HFFc6 (cell line): ENCODE measurements at regions not wholly inside any gene's neighbourhood (a gene's known extent, or its start where the extent isn't known, plus 50 kb on each side); places are given as distances from the start of the nearest gene placed in this dataset.
"Not testable (repeated sequence)": the region's sequence is repeated elsewhere in the genome, so short reads cannot be mapped to it uniquely, and the experiment has no call there.

Experiments used
- DNase-seq: peaks from one replicate; pipeline ENCODE4 v3.0.0-alpha.2; 2018
- H3K27ac Mint-ChIP-seq: 2 replicates; pipeline ENCODE4 v1.8.0; 2020; ENCODE audit warnings: mild to moderate bottlenecking, mixed read lengths
- H3K27me3 Mint-ChIP-seq: 2 replicates; pipeline ENCODE4 v1.8.0; 2021; ENCODE audit warnings: mild to moderate bottlenecking, moderate library complexity, mixed read lengths; ENCODE audit not compliant: insufficient read depth
- H3K36me3 Mint-ChIP-seq: 2 replicates; pipeline ENCODE4 v1.8.0; 2021; ENCODE audit warnings: low read depth, mixed read lengths
- H3K4me1 Mint-ChIP-seq: 2 replicates; pipeline ENCODE4 v1.8.0; 2020; ENCODE audit warnings: low read depth, mixed read lengths
- H3K4me3 Mint-ChIP-seq: 2 replicates; pipeline ENCODE4 v1.8.0; 2020; ENCODE audit warnings: mild to moderate bottlenecking, moderate library complexity, mixed read lengths
- H3K9me3 Mint-ChIP-seq: 2 replicates; pipeline ENCODE4 v1.8.0; 2020; ENCODE audit warnings: mild to moderate bottlenecking, mixed read lengths
- CTCF ChIP-seq: fragments of 200-600 bp; sonication (generic); IDR thresholded peaks from 2 replicates; pipeline ENCODE4 v1.5.0; 2021; ENCODE audit warnings: antibody characterized with exemption, mild to moderate bottlenecking

DNA sequence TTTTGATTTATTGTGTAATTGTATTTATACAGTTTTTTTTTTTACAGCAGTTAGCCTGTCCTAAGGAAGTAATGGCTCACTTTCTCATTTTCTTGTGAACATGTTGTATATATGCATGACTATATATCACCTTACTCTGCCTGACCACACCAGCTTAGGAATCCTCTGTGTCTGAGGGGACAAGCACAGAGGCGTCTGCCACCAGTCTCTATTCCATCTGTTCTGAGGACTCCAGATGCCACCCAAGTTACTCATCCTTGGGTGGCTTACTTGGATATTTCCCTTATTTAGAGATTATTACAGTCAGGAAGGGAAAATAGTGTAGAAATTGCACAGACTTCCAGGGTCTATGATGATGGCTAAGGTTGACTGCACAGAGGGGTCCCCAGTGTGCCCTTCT is 256.3 kb upstream of the C9orf72 start:
- H3K4me1 Mint-ChIP-seq: no peaks in the 10 kb centered on the region
- no peak for DNase-seq
- H3K9me3 Mint-ChIP-seq: peaks cover 18% of the 10 kb centered on the region
- TF ChIP-seq CTCF: no peak
- no peaks in the 10 kb centered on the region for H3K27me3 Mint-ChIP-seq
- no peaks in the 10 kb centered on the region for H3K36me3 Mint-ChIP-seq
- no peak overlapping the region for H3K27ac Mint-ChIP-seq
- no peak overlapping the region for H3K4me3 Mint-ChIP-seq

DNA sequence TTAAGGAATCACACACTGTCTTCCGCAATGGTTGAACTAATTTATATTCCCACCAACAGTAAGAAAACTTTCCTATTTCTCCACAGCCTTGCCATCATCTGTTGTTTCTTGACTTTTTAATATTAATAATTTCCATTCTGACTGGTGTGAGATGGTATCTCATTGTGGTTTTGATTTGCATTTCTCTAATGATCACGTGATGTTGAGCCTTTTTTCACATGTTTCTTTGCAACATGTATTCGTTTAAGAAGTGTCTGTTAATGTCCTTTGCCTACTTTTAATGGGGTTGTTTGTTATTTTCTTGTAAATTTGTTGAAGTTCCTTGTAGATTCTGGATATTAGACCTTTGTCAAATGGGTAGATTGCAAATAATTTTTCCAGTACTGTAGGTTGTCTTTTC is 258.8 kb upstream of the C9orf72 start:
- H3K4me3 Mint-ChIP-seq, DNase-seq, H3K27me3 Mint-ChIP-seq, H3K36me3 Mint-ChIP-seq, H3K27ac Mint-ChIP-seq, H3K4me1 Mint-ChIP-seq: not testable (repeated sequence)
- H3K9me3 Mint-ChIP-seq: peaks cover 27% of the 10 kb centered on the region

GRCh38 chr9:27835286-27835685 is 262.0 kb upstream of the C9orf72 start:
- H3K27me3 Mint-ChIP-seq: no peaks in the 10 kb centered on the region; the same call in 1 of the 2 replicates
- H3K27ac Mint-ChIP-seq: no peak overlapping the region
- peaks cover 31% of the 10 kb centered on the region for H3K9me3 Mint-ChIP-seq

DNA sequence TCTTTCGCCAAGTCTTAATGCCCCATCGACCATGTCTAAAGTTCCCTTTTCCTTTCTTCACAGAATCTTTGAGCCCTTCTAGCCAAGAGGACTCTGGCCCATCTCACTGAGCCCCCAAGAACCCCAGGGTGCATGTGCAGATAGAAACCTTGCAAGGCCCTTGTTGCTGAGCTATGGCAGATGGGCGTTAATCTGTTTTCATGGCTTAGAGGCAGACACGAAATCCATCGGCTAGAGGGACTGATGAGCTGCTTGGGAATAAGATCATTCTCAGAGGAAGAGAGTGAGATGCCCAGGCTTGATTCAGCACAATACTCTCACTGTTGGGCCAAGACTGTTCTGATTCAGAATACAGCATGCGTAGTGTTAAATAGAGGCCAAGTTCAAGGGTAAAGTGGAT is 262.5 kb upstream of the C9orf72 start:
- Mint-ChIP-seq H3K4me3 (no peak overlapping the region), H3K36me3 (no peaks in the 10 kb centered on the region), H3K4me1 (no peaks in the 10 kb centered on the region), H3K9me3 (peaks cover 31% of the 10 kb centered on the region), H3K27me3 (no peaks in the 10 kb centered on the region; the same call in 1 of the 2 replicates), H3K27ac (no peak overlapping the region)
- TF ChIP-seq CTCF: no peak
- DNase-seq: no peak

More at GRCh38 chr9:27835286-27835685, 262.0 kb upstream of the C9orf72 start:
- Mint-ChIP-seq H3K4me1 (no peaks in the 10 kb centered on the region), H3K36me3 (no peaks in the 10 kb centered on the region), H3K4me3 (no peak overlapping the region)
- no peak for DNase-seq
- no peak for TF ChIP-seq CTCF

- no peak for TF ChIP-seq CTCF
- Mint-ChIP-seq H3K9me3 (peaks cover 33% of the 10 kb centered on the region), H3K36me3 (no peaks in the 10 kb centered on the region; the same call in 1 of the 2 replicates), H3K27ac (no peak overlapping the region), H3K4me1 (no peaks in the 10 kb centered on the region), H3K4me3 (no peak overlapping the region), H3K27me3 (no peaks in the 10 kb centered on the region; the same call in 1 of the 2 replicates)
- no peak for DNase-seq
Measured at GRCh38 chr9:27836661-27837401, 263.6 kb upstream of the C9orf72 start.

GRCh38 chr9:27838876-27839275 is 265.6 kb upstream of the C9orf72 start:
- no peaks in the 10 kb centered on the region; the same call in 1 of the 2 replicates for H3K27me3 Mint-ChIP-seq
- peaks cover 45% of the 10 kb centered on the region for H3K9me3 Mint-ChIP-seq
- no peak overlapping the region for H3K4me3 Mint-ChIP-seq
- no peak for TF ChIP-seq CTCF
- no peak overlapping the region for H3K27ac Mint-ChIP-seq
- no peaks in the 10 kb centered on the region for H3K4me1 Mint-ChIP-seq
- H3K36me3 Mint-ChIP-seq: no peaks in the 10 kb centered on the region; the same call in 1 of the 2 replicates
- no peak for DNase-seq

DNA sequence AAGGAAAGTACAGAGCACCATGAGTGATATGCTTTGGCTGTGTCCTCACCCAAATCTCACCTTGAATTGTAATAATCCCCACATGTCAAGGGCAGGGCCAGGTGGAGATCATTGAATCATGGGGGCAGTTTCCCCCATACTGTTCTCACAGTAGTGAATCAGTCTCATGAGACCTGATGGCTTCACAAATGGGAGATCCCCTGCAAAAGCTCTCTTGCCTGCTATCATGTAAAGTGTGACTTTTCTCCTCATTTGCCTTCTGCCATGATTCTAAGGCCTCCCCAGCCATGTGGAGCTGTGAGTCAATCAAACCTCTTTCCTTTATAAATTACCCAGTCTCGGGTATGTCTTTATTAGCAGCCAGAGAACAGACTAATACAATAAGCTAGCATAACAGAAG is 266.5 kb upstream of the C9orf72 start:
- H3K4me3 Mint-ChIP-seq, DNase-seq, H3K4me1 Mint-ChIP-seq, H3K36me3 Mint-ChIP-seq, H3K27ac Mint-ChIP-seq, H3K27me3 Mint-ChIP-seq: not testable (repeated sequence)
- H3K9me3 Mint-ChIP-seq: peaks cover 49% of the 10 kb centered on the region
